Muscle layer of duodenum (tissue), 2 donors: ENCODE measurements at regions not wholly inside any gene's neighbourhood (a gene's known extent, or its start where the extent isn't known, plus 50 kb on each side); places are given as distances from the start of the nearest gene placed in this dataset.

ENCODE experiments used
- H3K27ac ChIP-seq: one replicate; pipeline ENCODE4 v1.7.0; 2013; ENCODE audit warnings: mild to moderate bottlenecking, low read length
- H3K27me3 ChIP-seq: one replicate; pipeline ENCODE4 v1.7.0; 2013; ENCODE audit warnings: low read depth, mild to moderate bottlenecking, control low read depth, low read length
- H3K36me3 ChIP-seq, 2 donors: one replicate each; pipeline ENCODE4 v1.7.0; 2013; ENCODE audit warnings: low read length in 2 of 2, control low read depth in 1 of 2, mild to moderate bottlenecking in 1 of 2; ENCODE audit not compliant: insufficient read depth in 2 of 2, control insufficient read depth in 1 of 2
- H3K4me1 ChIP-seq, 2 donors: one replicate each; pipeline ENCODE4 v1.7.0; 2013; ENCODE audit warnings: low read length in 2 of 2, mild to moderate bottlenecking in 2 of 2, control low read depth in 1 of 2, moderate library complexity in 1 of 2; ENCODE audit not compliant: insufficient read depth in 2 of 2, control insufficient read depth in 1 of 2
- H3K4me3 ChIP-seq, 2 donors: one replicate each; pipeline ENCODE4 v1.7.0; 2013; ENCODE audit warnings: low read length in 2 of 2, low read depth in 1 of 2, mild to moderate bottlenecking in 1 of 2
- H3K9me3 ChIP-seq, 2 donors: one replicate each; pipeline ENCODE4 v1.7.0; 2013; ENCODE audit warnings: low read length in 2 of 2, control low read depth in 1 of 2, mild to moderate bottlenecking in 1 of 2; ENCODE audit not compliant: control insufficient read depth in 1 of 2
- donor health status: healthy.

GRCh38 chr4:173943547-173943946 lies 339.9 kb downstream of the FBXO8 start:
- no peaks in the 10 kb centered on the region for H3K36me3 ChIP-seq

GRCh38 chr4:173940146-173940545 lies 343.3 kb downstream of the FBXO8 start:
- no peak overlapping the region for H3K4me3 ChIP-seq
- H3K36me3 ChIP-seq, result no peaks in the 10 kb centered on the region
- peaks cover 0 to 12% of the 10 kb centered on the region in 2 donors for H3K4me1 ChIP-seq
- H3K9me3 ChIP-seq, result no peaks in the 10 kb centered on the region
- H3K27ac ChIP-seq, result no peak overlapping the region
- no peaks in the 10 kb centered on the region for H3K27me3 ChIP-seq

More at GRCh38 chr4:173943547-173943946, 339.9 kb downstream of the FBXO8 start:
- Histone ChIP-seq H3K4me3 (no peak overlapping the region), H3K4me1 (peaks cover 0 to 6% of the 10 kb centered on the region in 2 donors), H3K9me3 (no peaks in the 10 kb centered on the region), H3K27me3 (no peaks in the 10 kb centered on the region), H3K27ac (no peak overlapping the region)

GRCh38 chr4:173937631-173938270 lies 345.7 kb downstream of the FBXO8 start:
- Histone ChIP-seq H3K36me3 (no peaks in the 10 kb centered on the region), H3K4me1 (peaks cover 0 to 6% of the 10 kb centered on the region in 2 donors)

GRCh38 chr4:173936861-173937260 lies 346.6 kb downstream of the FBXO8 start:
- Histone ChIP-seq H3K9me3 (no peaks in the 10 kb centered on the region), H3K27me3 (no peaks in the 10 kb centered on the region), H3K36me3 (no peaks in the 10 kb centered on the region), H3K4me3 (no peak overlapping the region), H3K4me1 (peaks cover 0 to 6% of the 10 kb centered on the region in 2 donors), H3K27ac (no peak overlapping the region)

More at GRCh38 chr4:173937631-173938270, 345.7 kb downstream of the FBXO8 start:
- Histone ChIP-seq H3K27ac (no peak overlapping the region), H3K9me3 (no peaks in the 10 kb centered on the region), H3K4me3 (no peak overlapping the region), H3K27me3 (no peaks in the 10 kb centered on the region)

GRCh38 chr4:173935622-173936405 lies 347.7 kb downstream of the FBXO8 start:
- no peaks in the 10 kb centered on the region for H3K27me3 ChIP-seq
- no peaks in the 10 kb centered on the region for H3K36me3 ChIP-seq
- peak overlapping the region; percentile 48 for H3K27ac ChIP-seq
- no peak overlapping the region for H3K4me3 ChIP-seq
- peaks cover 0 to 7% of the 10 kb centered on the region in 2 donors for H3K4me1 ChIP-seq
- H3K9me3 ChIP-seq, result no peaks in the 10 kb centered on the region

GRCh38 chr4:173934933-173935620 lies 348.4 kb downstream of the FBXO8 start:
- Histone ChIP-seq H3K4me1 (peaks cover 0 to 13% of the 10 kb centered on the region in 2 donors), H3K9me3 (no peaks in the 10 kb centered on the region), H3K27ac (peak overlapping the region; percentile 25), H3K36me3 (no peaks in the 10 kb centered on the region), H3K27me3 (no peaks in the 10 kb centered on the region), H3K4me3 (no peak overlapping the region)

- H3K27ac ChIP-seq, result no peak overlapping the region
- no peaks in the 10 kb centered on the region for H3K9me3 ChIP-seq
- H3K4me1 ChIP-seq, result peaks cover 0 to 13% of the 10 kb centered on the region in 2 donors
- no peak overlapping the region for H3K4me3 ChIP-seq
- no peaks in the 10 kb centered on the region for H3K27me3 ChIP-seq
- no peaks in the 10 kb centered on the region for H3K36me3 ChIP-seq
These were observed 349.3 kb downstream of the FBXO8 start for GRCh38 chr4:173934201-173934600.

GRCh38 chr4:173932701-173933100 lies 350.8 kb downstream of the FBXO8 start:
- Histone ChIP-seq H3K9me3 (no peaks in the 10 kb centered on the region), H3K36me3 (no peaks in the 10 kb centered on the region), H3K4me3 (no peak overlapping the region), H3K4me1 (peaks cover 0 to 10% of the 10 kb centered on the region in 2 donors), H3K27me3 (no peaks in the 10 kb centered on the region), H3K27ac (no peak overlapping the region)

- Histone ChIP-seq H3K4me3 (no peak overlapping the region), H3K27ac (no peak overlapping the region), H3K36me3 (no peaks in the 10 kb centered on the region), H3K9me3 (no peaks in the 10 kb centered on the region), H3K4me1 (peaks cover 0 to 11% of the 10 kb centered on the region in 2 donors), H3K27me3 (no peaks in the 10 kb centered on the region)
These were observed 353.0 kb downstream of the FBXO8 start for GRCh38 chr4:173930329-173930967.

GRCh38 chr4:173929921-173930320 lies 353.5 kb downstream of the FBXO8 start:
- no peaks in the 10 kb centered on the region for H3K9me3 ChIP-seq
- no peak overlapping the region for H3K27ac ChIP-seq
- no peak overlapping the region for H3K4me3 ChIP-seq
- peaks cover 0 to 16% of the 10 kb centered on the region in 2 donors for H3K4me1 ChIP-seq
- H3K27me3 ChIP-seq, result no peaks in the 10 kb centered on the region
- no peaks in the 10 kb centered on the region for H3K36me3 ChIP-seq

GRCh38 chr4:173924561-173924960 lies 358.9 kb downstream of the FBXO8 start:
- Histone ChIP-seq H3K4me1 (peaks cover 2 to 23% of the 10 kb centered on the region in 2 donors), H3K4me3 (no peak overlapping the region), H3K27me3 (no peaks in the 10 kb centered on the region), H3K9me3 (no peaks in the 10 kb centered on the region), H3K36me3 (no peaks in the 10 kb centered on the region), H3K27ac (no peak overlapping the region)
